Erythroblast (primary cell): ENCODE measurements at regions not wholly inside any gene's neighbourhood (a gene's known extent, or its start where the extent isn't known, plus 50 kb on each side); places are given as distances from the start of the nearest gene placed in this dataset.

Source experiments
- GATA1 ChIP-seq: IDR thresholded peaks from 2 replicates; pipeline ENCODE4 v1.6.1; 2011; ENCODE audit warnings: low read depth, mild to moderate bottlenecking, control low read depth, low read length, moderate library complexity
- POLR2A ChIP-seq: IDR thresholded peaks from 2 replicates; pipeline ENCODE4 v1.6.1; 2011; ENCODE audit warnings: mild to moderate bottlenecking, low read length

DNA sequence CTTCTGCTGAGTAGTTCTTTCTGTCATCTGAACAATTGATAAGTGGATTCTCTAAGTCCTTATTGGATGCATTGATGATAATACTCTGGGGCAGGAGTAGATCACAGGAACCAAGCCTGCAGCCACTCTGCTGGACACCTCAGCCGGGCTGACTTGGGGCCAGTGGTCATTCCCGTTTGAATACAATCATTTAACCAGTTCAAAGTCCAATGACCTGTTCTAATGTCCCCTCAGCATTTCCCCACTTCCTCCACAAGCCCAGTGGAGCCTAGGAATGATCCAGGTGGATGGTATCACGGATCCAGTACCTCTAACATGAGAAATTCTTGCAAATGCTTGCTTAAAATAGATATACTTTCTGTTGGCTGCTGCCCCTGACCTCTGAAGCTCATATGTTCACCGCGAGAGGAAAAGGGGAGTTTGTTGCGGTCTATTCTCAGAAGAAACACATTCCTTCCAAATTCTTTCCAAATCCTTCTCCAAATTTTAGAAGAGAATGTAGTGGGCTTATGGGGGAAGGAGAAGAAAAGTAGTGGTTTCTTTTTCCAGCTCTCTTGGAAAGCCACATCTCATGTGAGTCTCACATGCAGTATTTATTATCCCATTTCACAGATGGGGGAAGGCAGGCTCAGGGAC is 170.9 kb downstream of the INHBB start:
- TF ChIP-seq POLR2A (no peak), GATA1 (no peak)
